Panc1 (cell line): ENCODE measurements at regions not wholly inside any gene's neighbourhood (a gene's known extent, or its start where the extent isn't known, plus 50 kb on each side); places are given as distances from the start of the nearest gene placed in this dataset.

Source experiments
- ATAC-seq: fragments of 200-7000 bp; cut with Tn5 transposase; 2 replicates; pipeline ENCODE4 v1.9.1; 2020; ENCODE audit warnings: mild to moderate bottlenecking, moderate library complexity
- BruUV-seq: library from RNA; stranded (reverse); fragments of 400-500 nt; replicated peaks from 2 replicates; lab custom pipeline; 2021; lab: Mats Ljungman, UMichigan
- CTCF ChIA-PET: fragments of 300-600 bp; sonication (Branson Sonifier 250); formaldehyde crosslinking; loops from one replicate; lab custom pipeline; 2022; ENCODE audit warnings: antibody characterized with exemption; lab: Charles Lee
- POLR2A ChIA-PET: fragments of 300-600 bp; sonication (Branson Sonifier 250); formaldehyde crosslinking; loops from one replicate; lab custom pipeline; 2022; ENCODE audit warnings: antibody characterized with exemption; lab: Charles Lee
- DNase-seq: peaks from one replicate; pipeline ENCODE4 v3.0.0-alpha.2; 2010; ENCODE audit warnings: low read depth, low spot score
- H3K27ac ChIP-seq: 2 replicates; pipeline ENCODE4 v1.5.1; 2011; ENCODE audit warnings: mild to moderate bottlenecking, low read length, inconsistent platforms
- H3K27me3 ChIP-seq: fragments of 200-500 bp; sonication (Bioruptor generic); 2 replicates; pipeline ENCODE4 v1.6.0; 2014; ENCODE audit warnings: low read length, inconsistent platforms; ENCODE audit not compliant: control insufficient read depth, insufficient read depth
- H3K36me3 ChIP-seq: fragments of 200-500 bp; sonication (Bioruptor generic); 2 replicates; pipeline ENCODE4 v1.5.1; 2014; ENCODE audit warnings: inconsistent platforms, mild to moderate bottlenecking, low read length, moderate library complexity; ENCODE audit not compliant: control insufficient read depth, insufficient read depth
- H3K4me1 ChIP-seq: 2 replicates; pipeline ENCODE4 v1.5.1; 2011; ENCODE audit warnings: inconsistent platforms, mild to moderate bottlenecking, low read length, moderate library complexity; ENCODE audit not compliant: control insufficient read depth, insufficient read depth
- H3K4me3 ChIP-seq, 2 experiments: 2 replicates each; pipeline ENCODE4 v1.5.1; 2011 to 2012; ENCODE audit warnings: low read depth in 2 of 2, low read length in 2 of 2, mild to moderate bottlenecking in 2 of 2, inconsistent platforms in 1 of 2, moderate library complexity in 1 of 2
- H3K9me3 ChIP-seq: fragments of 200-500 bp; sonication (Bioruptor generic); 2 replicates; pipeline ENCODE4 v1.5.1; 2014; ENCODE audit warnings: low read depth, mild to moderate bottlenecking, inconsistent platforms, low read length, moderate library complexity; ENCODE audit not compliant: control insufficient read depth, insufficient read depth
- POLR2AphosphoS5 ChIP-seq: IDR thresholded peaks from 2 replicates; pipeline ENCODE4 v1.6.1; 2012; ENCODE audit warnings: mild to moderate bottlenecking, low read depth, low read length, moderate library complexity
- SIN3A ChIP-seq: IDR thresholded peaks from 2 replicates; pipeline ENCODE4 v1.6.1; 2012; ENCODE audit warnings: low read depth, mild to moderate bottlenecking, low read length, moderate library complexity, borderline replicate concordance; ENCODE audit not compliant: insufficient read depth
- TCF7L2 ChIP-seq: IDR thresholded peaks from 2 replicates; pipeline ENCODE4 v1.6.1; 2011; ENCODE audit warnings: mild to moderate bottlenecking, low read depth, low read length, inconsistent platforms
- in situ Hi-C: cut with HindIII; loops from 2 replicates; pipeline ENCODE4 v1.10.0; 2016; ENCODE audit warnings: low sequenced_read_pairs, low pct_unique_long_range_greater_than_20kb
- intact Hi-C: fragments of 100-400 bp; cut with micrococcal nuclease; formaldehyde crosslinking; loops from one replicate; pipeline ENCODE4 v1.10.0; 2022; ENCODE audit not compliant: unreplicated experiment
- TF ChIP-seq, protein P1 (sequence below), 2 experiments: IDR thresholded peaks; 2 replicates each; pipeline ENCODE4 v1.6.1; 2011 to 2012; ENCODE audit warnings: low read depth in 2 of 2, control low read depth in 1 of 2, low read length in 1 of 2, mild to moderate bottlenecking in 1 of 2, moderate library complexity in 1 of 2; ENCODE audit not compliant: insufficient read depth in 1 of 2
- TF ChIP-seq, protein P2 (sequence below): fragments of 450-650 bp; IDR thresholded peaks from 2 replicates; pipeline ENCODE4 v1.5.1; 2017; ENCODE audit warnings: mild to moderate bottlenecking

DNA sequence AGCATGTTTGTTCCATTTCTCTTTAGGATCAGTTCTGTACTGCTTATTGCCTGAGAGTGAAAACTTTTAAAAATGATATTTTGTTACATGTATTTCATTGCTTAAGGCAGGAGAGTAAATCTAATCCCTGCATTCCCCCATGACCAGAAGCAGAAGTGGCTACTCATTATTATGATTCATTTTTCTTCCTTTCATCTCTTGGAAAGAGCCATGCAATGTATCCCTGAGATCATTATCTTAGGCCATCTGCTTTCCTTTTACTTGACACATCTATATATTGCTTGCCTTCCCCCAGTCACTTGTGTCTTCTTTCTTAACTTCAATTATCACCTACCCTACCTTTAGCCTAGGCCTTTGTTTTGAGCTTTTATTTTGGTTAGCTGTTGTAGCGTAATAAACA lies 430.4 kb upstream of the CHRM3 start:
- no peak for ATAC-seq
- intact Hi-C loops (no loop called here), in situ Hi-C loops (no loop called here)
- Histone ChIP-seq H3K4me3 (no peak overlapping the region), H3K27ac (no peak overlapping the region), H3K36me3 (no peaks in the 10 kb centered on the region), H3K27me3 (no peaks in the 10 kb centered on the region), H3K4me1 (no peaks in the 10 kb centered on the region), H3K9me3 (no peaks in the 10 kb centered on the region)
- ChIA-PET POLR2A (no interaction called here), CTCF (no interaction called here)
- BruUV-seq: no TSS peak
- DNase-seq: no peak
- TF ChIP-seq SIN3A (no peak), TCF7L2 (no peak), POLR2AphosphoS5 (no peak)
- TF ChIP-seq, protein P1, sequence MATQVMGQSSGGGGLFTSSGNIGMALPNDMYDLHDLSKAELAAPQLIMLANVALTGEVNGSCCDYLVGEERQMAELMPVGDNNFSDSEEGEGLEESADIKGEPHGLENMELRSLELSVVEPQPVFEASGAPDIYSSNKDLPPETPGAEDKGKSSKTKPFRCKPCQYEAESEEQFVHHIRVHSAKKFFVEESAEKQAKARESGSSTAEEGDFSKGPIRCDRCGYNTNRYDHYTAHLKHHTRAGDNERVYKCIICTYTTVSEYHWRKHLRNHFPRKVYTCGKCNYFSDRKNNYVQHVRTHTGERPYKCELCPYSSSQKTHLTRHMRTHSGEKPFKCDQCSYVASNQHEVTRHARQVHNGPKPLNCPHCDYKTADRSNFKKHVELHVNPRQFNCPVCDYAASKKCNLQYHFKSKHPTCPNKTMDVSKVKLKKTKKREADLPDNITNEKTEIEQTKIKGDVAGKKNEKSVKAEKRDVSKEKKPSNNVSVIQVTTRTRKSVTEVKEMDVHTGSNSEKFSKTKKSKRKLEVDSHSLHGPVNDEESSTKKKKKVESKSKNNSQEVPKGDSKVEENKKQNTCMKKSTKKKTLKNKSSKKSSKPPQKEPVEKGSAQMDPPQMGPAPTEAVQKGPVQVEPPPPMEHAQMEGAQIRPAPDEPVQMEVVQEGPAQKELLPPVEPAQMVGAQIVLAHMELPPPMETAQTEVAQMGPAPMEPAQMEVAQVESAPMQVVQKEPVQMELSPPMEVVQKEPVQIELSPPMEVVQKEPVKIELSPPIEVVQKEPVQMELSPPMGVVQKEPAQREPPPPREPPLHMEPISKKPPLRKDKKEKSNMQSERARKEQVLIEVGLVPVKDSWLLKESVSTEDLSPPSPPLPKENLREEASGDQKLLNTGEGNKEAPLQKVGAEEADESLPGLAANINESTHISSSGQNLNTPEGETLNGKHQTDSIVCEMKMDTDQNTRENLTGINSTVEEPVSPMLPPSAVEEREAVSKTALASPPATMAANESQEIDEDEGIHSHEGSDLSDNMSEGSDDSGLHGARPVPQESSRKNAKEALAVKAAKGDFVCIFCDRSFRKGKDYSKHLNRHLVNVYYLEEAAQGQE (IDR thresholded peaks at IDR 0.05; ENCODE audit: insufficient read depth in 1 of 2, low read depth in 2 of 2, low read length in 1 of 2): no peak

DNA sequence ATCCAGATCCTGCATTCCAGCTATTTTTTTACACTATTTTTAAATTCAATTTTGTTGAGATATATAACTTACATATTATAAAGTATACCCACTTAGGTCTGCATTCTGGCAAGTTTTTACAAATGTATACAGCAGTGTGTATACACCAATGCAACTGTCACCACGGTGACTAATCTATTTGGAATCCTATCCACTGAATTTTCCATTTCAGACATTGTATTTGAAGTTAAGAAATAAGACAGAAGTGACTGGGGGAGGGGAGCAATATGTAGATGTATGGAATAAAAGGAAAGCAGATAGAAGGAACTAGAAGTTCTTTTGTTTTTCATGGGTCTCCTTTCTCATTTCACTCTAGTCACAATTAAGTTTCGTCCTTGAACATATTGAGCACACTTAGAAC lies 431.5 kb upstream of the CHRM3 start:
- intact Hi-C loops: loop anchor here (5.0 kb wide), 1 partner anchor 703 kb away; no protein-coding TSS in a partner anchor
- DNase-seq: no peak

More for the DNA sequence above, 431.5 kb upstream of the CHRM3 start:
- in situ Hi-C loops: no loop called here
- no peak for ATAC-seq
- BruUV-seq: no TSS peak
- H3K4me3 ChIP-seq: no peak overlapping the region
- H3K27me3 ChIP-seq: no peaks in the 10 kb centered on the region
- no peaks in the 10 kb centered on the region for H3K4me1 ChIP-seq
- CTCF ChIA-PET: no interaction called here
- POLR2A ChIA-PET: no interaction called here
- H3K27ac ChIP-seq: no peak overlapping the region
- no peaks in the 10 kb centered on the region for H3K9me3 ChIP-seq
- TF ChIP-seq, protein P1 (IDR thresholded peaks at IDR 0.05; ENCODE audit: insufficient read depth in 1 of 2, low read depth in 2 of 2, low read length in 1 of 2): no peak
- TF ChIP-seq, protein P2, sequence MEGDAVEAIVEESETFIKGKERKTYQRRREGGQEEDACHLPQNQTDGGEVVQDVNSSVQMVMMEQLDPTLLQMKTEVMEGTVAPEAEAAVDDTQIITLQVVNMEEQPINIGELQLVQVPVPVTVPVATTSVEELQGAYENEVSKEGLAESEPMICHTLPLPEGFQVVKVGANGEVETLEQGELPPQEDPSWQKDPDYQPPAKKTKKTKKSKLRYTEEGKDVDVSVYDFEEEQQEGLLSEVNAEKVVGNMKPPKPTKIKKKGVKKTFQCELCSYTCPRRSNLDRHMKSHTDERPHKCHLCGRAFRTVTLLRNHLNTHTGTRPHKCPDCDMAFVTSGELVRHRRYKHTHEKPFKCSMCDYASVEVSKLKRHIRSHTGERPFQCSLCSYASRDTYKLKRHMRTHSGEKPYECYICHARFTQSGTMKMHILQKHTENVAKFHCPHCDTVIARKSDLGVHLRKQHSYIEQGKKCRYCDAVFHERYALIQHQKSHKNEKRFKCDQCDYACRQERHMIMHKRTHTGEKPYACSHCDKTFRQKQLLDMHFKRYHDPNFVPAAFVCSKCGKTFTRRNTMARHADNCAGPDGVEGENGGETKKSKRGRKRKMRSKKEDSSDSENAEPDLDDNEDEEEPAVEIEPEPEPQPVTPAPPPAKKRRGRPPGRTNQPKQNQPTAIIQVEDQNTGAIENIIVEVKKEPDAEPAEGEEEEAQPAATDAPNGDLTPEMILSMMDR: no peak
- no peak for TF ChIP-seq POLR2AphosphoS5
- H3K36me3 ChIP-seq: no peaks in the 10 kb centered on the region
